ENCODE measurements at regions not wholly inside any gene's neighbourhood (a gene's known extent, or its start where the extent isn't known, plus 50 kb on each side); places are given as distances from the start of the nearest gene placed in this dataset.

DNA sequence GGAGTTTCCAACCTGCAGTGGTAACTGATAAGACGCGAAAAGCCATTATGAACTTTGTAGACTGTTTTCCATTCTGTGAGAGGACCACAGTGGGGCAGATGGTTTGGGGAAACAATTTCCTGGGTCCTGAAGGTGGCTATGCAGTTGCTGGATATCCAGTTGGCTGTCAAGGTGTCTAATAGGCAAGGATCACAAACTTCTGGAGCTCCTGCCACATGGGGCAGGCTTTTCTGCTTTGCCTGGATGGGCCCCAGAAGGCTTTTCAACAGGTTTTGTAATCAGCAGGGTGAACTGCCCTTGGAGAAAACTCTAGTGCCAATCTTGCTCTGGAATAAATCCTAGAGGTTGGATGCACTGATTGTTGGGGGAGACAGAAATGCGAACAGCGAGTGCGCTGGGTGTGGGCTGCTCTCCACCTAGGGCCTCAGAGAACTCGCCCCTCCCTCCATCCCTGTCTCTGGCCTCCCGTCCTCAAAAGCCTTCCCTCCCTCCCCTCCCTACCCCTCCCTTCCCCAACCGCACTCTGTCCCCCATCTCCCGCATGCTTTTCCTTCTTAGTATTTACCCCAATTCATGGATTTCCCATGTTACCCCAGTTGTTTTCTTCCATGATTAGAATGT lies 210.3 kb upstream of the USP24 start:
- no peak overlapping the region for H3K4me3 ChIP-seq (ENCODE audit: severe bottlenecking)
- TF ChIP-seq, protein P1, sequence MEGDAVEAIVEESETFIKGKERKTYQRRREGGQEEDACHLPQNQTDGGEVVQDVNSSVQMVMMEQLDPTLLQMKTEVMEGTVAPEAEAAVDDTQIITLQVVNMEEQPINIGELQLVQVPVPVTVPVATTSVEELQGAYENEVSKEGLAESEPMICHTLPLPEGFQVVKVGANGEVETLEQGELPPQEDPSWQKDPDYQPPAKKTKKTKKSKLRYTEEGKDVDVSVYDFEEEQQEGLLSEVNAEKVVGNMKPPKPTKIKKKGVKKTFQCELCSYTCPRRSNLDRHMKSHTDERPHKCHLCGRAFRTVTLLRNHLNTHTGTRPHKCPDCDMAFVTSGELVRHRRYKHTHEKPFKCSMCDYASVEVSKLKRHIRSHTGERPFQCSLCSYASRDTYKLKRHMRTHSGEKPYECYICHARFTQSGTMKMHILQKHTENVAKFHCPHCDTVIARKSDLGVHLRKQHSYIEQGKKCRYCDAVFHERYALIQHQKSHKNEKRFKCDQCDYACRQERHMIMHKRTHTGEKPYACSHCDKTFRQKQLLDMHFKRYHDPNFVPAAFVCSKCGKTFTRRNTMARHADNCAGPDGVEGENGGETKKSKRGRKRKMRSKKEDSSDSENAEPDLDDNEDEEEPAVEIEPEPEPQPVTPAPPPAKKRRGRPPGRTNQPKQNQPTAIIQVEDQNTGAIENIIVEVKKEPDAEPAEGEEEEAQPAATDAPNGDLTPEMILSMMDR (IDR thresholded peaks at IDR 0.05; ENCODE audit: poor library complexity, severe bottlenecking) = no peak
- no peaks in the 10 kb centered on the region for H3K36me3 ChIP-seq (ENCODE audit: low read depth)
- no peak for DNase-seq (ENCODE audit: low spot score)
- no peaks in the 10 kb centered on the region for H3K27me3 ChIP-seq (ENCODE audit: insufficient read depth, poor library complexity, severe bottlenecking)
- ATAC-seq (ENCODE audit: low read depth) = no peak
- H3K9me3 ChIP-seq (ENCODE audit: severe bottlenecking) = no peaks in the 10 kb centered on the region
- H3K27ac ChIP-seq (ENCODE audit: poor library complexity, severe bottlenecking) = no peak overlapping the region
- H3K4me1 ChIP-seq (ENCODE audit: insufficient read depth, poor library complexity, severe bottlenecking) = peaks cover 26% of the 10 kb centered on the region

DNA sequence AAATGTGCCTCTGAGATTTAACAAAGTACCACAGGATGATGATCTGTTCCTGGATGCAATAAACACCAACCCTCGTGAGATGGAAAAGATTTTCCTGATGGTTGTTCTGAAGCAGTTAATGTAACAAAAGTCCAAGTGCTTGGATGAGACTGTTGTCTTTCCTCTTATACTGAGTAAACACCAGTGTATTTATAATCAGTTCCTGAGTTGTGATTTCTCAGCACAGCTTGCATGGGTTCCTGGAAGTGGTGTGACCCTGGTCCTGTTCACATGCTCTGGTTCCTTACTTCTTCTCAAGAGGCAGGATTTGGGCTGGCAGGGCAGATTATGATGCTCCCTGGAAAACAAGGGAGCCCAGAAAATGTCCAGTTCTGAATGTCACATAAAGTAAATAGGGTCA lies 208.2 kb upstream of the USP24 start:
- ATAC-seq (ENCODE audit: low read depth) (no peak), DNase-seq (ENCODE audit: low spot score) (no peak)
- Histone ChIP-seq H3K4me3 (ENCODE audit: severe bottlenecking) (no peak overlapping the region), H3K4me1 (ENCODE audit: insufficient read depth, poor library complexity, severe bottlenecking) (peaks cover 9% of the 10 kb centered on the region), H3K27me3 (ENCODE audit: insufficient read depth, poor library complexity, severe bottlenecking) (no peaks in the 10 kb centered on the region), H3K27ac (ENCODE audit: poor library complexity, severe bottlenecking) (no peak overlapping the region), H3K36me3 (ENCODE audit: low read depth) (no peaks in the 10 kb centered on the region), H3K9me3 (ENCODE audit: severe bottlenecking) (no peaks in the 10 kb centered on the region)
- TF ChIP-seq, protein P1 (IDR thresholded peaks at IDR 0.05; ENCODE audit: poor library complexity, severe bottlenecking) = no peak

DNA sequence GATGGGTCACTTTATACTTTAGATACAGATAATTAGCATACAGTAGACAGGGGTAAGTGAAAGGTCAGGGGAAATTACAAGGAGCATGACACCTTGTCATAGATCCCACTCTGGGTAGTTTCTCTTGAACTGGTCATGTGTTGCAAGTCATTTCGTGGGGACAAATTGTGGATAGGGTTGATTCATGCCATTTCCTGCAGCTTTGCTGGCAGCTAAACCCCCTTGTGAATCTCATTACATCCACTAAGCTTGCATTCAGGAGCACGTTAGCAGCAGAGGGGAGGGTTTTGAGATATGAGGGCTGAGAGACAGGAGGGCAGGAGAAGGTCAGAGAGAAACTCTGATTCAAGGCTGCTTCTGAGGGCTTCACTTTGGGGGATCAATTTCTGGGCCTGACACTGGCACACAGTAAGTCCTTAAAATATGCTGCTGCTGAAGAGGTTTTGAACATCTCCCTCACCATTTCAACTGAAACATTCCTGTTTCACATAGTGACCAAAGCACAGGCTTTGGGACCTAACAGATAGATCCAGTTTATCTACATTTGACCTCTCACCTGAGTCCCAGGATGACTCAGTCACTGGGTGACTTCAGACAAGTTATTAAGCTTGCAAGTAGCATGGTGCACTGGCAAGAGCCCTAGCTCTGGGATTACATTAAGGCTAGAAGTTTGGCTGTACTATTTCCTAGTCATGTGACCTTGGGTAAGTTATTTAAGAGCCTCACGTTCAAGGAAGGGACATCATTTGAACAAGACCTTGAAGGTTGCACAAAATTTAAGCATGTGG lies 206.0 kb upstream of the USP24 start:
- ATAC-seq (ENCODE audit: low read depth) = no peak
- TF ChIP-seq, protein P1 (IDR thresholded peaks at IDR 0.05; ENCODE audit: poor library complexity, severe bottlenecking) = no peak

DNA sequence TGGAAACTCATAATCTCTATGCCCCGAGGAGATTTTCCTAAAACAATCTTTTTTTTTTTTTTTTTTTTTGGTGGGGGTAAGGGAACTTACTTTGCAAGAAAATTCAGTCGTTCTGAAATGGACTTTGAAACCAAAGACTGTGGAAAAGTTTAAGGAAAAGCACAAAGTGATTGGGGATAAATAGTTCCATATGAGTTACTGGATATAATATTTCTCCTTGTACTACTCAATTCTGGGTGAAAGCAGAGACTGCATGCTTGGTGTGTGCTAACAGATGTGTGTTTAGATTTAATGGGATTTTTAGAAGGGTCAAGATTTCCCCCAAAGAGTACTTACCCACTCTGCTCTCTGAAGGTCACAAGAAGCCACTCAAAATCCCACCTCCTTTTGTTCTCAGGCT lies 204.9 kb upstream of the USP24 start:
- ATAC-seq (ENCODE audit: low read depth) = no peak
- TF ChIP-seq, protein P1 (IDR thresholded peaks at IDR 0.05; ENCODE audit: poor library complexity, severe bottlenecking) = no peak
- no peaks in the 10 kb centered on the region for H3K9me3 ChIP-seq (ENCODE audit: severe bottlenecking)
- H3K27ac ChIP-seq (ENCODE audit: poor library complexity, severe bottlenecking) = no peak overlapping the region
- no peaks in the 10 kb centered on the region for H3K27me3 ChIP-seq (ENCODE audit: insufficient read depth, poor library complexity, severe bottlenecking)
- H3K4me1 ChIP-seq (ENCODE audit: insufficient read depth, poor library complexity, severe bottlenecking) = no peaks in the 10 kb centered on the region
- no peaks in the 10 kb centered on the region for H3K36me3 ChIP-seq (ENCODE audit: low read depth)
- DNase-seq (ENCODE audit: low spot score) = no peak
- H3K4me3 ChIP-seq (ENCODE audit: severe bottlenecking) = no peak overlapping the region

More for the DNA sequence above, 206.0 kb upstream of the USP24 start:
- H3K9me3 ChIP-seq (ENCODE audit: severe bottlenecking) = no peaks in the 10 kb centered on the region
- H3K27ac ChIP-seq (ENCODE audit: poor library complexity, severe bottlenecking) = no peak overlapping the region
- no peak for DNase-seq (ENCODE audit: low spot score)
- no peaks in the 10 kb centered on the region for H3K27me3 ChIP-seq (ENCODE audit: insufficient read depth, poor library complexity, severe bottlenecking)
- no peaks in the 10 kb centered on the region for H3K4me1 ChIP-seq (ENCODE audit: insufficient read depth, poor library complexity, severe bottlenecking)
- H3K36me3 ChIP-seq (ENCODE audit: low read depth) = no peaks in the 10 kb centered on the region
- H3K4me3 ChIP-seq (ENCODE audit: severe bottlenecking) = no peak overlapping the region

Measured in RWPE2 (cell line).